HG03432 (cell line): ENCODE measurements at regions not wholly inside any gene's neighbourhood (a gene's known extent, or its start where the extent isn't known, plus 50 kb on each side); places are given as distances from the start of the nearest gene placed in this dataset.
A peak's percentile ranks its signal among the peaks of the same experiment; 100 is the strongest.
"Not testable (repeated sequence)": the region's sequence is repeated elsewhere in the genome, so short reads cannot be mapped to it uniquely, and the experiment has no call there.

ENCODE experiments used
- ATAC-seq: cut with Tn5 transposase; IDR thresholded peaks from one replicate; pipeline ENCODE4 v1.9.1; 2021; ENCODE audit warnings: mild to moderate bottlenecking, moderate library complexity; ENCODE audit not compliant: unreplicated experiment

DNA sequence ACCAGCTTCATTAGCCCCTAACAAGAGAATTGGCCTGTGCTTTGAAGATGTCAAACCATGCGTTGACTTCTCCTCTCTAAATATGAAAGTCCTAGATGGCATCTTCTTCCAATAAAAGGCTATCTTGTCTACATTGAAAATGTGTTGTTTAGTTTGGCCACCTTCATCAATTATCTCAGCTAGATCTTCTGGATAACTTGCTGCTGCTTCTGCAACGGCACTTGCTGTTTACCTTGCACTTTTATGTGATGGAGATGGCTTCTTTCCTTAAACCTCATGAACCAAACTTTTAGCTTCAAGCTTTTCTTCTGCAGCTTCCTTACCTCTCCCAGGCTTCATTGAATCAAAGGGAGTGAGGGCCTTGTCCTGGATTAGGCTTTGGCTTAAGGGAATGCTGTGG lies 58.6 kb upstream of the CSNK1E start:
- not testable (repeated sequence) for ATAC-seq

DNA sequence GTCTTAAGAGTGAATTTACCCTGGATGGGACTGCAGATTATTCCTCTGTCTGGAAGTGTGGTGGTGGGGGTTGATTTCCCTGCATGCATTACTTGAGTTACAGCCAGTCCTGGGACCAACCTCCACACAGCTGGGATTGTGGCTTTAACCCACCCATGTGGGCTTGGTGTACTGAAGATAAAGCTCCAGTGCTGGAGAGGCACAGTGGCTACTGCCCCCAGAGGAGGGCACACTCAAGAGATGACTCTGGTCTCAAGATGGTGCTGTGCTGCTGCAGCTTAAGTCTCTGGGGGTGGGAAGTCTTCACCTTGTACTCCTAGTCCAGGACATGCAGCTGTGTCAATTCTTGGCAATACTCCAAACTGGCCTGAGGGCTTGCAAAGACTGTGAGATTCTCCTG lies 57.8 kb upstream of the CSNK1E start:
- not testable (repeated sequence) for ATAC-seq

DNA sequence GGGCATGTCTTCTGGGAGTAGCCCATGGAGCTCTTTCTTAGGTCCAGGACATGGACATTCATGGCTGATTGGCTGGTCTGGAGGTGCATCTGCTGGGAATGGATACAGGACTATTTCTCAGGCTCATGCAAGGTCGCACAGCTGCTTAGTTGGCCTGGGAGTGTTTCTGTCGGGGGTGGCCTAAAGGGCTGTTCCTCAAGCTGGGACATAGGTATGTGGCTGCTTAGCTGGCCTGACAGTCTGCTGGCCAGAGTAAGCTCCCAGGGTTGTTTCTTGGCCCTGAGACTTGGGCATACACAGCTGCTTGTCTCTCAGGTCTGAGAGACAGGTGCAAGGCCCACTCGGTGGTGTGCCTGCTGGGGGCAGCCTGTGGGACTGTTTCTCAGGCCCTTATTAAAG lies 57.2 kb upstream of the CSNK1E start:
- not testable (repeated sequence) for ATAC-seq

DNA sequence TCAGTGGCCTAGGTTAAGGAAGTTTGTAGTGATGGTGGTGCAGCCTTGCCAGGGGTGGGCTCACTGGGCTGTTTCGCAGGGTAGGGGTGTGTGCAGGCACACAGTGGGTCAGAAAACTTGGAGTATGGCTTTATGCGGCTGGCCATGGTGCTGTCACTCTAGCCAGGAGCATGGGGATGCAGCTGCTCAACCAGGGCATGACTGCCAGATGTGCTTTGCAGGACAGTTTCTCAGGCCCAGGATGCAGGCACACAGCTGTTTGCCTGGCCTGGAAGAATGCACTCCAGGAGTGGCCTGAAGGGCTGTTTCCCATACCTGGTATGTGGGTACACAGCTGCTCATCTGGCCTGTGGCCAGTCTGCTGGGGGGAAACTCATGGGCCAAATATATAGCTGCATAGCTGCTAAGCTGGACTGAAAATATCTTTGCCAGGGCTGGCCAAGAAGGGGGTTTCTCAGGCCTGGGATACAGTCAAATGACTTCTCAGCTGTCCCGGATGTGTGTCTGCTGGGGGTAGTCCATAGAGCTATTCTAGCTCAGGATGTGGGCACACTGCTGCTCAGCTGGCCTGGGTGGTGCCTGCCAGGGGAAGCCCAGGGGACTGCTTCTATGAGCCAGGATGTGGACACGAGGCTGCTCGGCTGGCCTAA lies 56.7 kb upstream of the CSNK1E start:
- peak; percentile 52 for ATAC-seq

DNA sequence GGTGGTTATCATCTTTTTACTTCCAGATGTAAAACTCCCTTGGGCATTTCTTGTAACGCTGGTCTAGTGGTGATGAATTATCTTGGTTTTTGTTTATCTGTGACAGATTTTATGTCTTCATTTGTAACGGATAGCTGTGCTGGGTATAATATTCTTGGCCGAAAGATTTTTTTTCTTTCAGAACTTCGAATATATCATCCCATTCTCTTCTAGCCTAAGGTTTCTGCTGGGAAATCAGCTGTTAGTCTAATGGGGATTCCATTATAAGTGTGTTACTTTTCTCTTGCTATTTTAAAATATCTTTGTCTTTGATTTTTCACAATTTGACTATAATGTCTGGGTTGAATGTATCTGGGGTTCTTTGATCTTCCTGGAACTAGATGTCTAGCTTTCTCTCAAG lies 55.4 kb upstream of the CSNK1E start:
- not testable (repeated sequence) for ATAC-seq

DNA sequence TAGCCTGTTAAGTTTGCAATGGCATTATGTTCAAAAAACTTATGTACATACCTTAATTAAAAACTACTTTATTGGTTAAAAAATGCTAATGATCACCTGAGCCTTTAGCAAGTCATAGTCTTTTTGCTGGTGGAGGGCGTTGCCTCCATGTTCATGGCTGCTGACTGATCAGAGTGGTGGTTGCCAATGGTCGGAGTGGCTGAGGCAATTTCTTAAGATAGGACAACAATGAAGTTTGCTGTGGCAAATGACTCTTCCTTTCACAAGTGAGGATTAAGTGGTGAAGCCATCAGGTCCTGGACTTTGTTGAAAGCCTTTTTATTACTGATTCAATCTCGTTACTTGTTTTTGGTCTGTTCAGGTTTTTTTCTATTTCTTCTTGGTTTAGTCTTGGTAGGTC lies 53.3 kb upstream of the CSNK1E start:
- not testable (repeated sequence) for ATAC-seq

DNA sequence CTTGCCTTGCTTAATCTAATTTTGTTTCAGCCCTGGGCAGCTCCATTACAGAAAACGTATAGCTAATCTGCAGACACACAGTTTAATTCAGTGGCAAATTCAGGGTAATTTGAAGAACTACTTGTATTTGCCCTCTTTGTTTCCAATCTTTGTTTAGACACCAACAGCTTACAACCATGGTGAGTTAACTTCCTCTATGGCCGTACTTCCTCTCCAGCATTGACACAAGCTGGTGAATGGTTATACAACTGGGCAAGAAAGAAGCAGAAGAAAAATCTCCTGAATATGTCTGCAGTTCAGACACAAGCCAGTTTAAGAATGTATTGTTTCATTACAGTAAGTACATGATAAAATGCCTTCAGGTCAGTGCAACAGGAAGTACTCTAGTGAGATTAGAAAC lies 51.9 kb upstream of the CSNK1E start:
- ATAC-seq: not testable (repeated sequence)
